ENCODE measurements at regions not wholly inside any gene's neighbourhood (a gene's known extent, or its start where the extent isn't known, plus 50 kb on each side); places are given as distances from the start of the nearest gene placed in this dataset.

- Mint-ChIP-seq H3K27me3 (ENCODE audit: low read depth) (no peaks in the 10 kb centered on the region), H3K4me3 (no peak overlapping the region), H3K9me3 (peaks cover 14% of the 10 kb centered on the region), H3K4me1 (ENCODE audit: low read depth) (no peaks in the 10 kb centered on the region), H3K36me3 (ENCODE audit: insufficient read depth) (no peaks in the 10 kb centered on the region)
- DNase-seq, result no peak
- ATAC-seq, result no peak
Observed at GRCh38 chr14:83470959-83471695, 1937.5 kb upstream of the SEL1L start.

- Mint-ChIP-seq H3K27me3 (ENCODE audit: low read depth) (no peaks in the 10 kb centered on the region), H3K4me3 (no peak overlapping the region), H3K9me3 (peaks cover 16% of the 10 kb centered on the region), H3K36me3 (ENCODE audit: insufficient read depth) (no peaks in the 10 kb centered on the region), H3K4me1 (ENCODE audit: low read depth) (no peaks in the 10 kb centered on the region)
- DNase-seq (no peak), ATAC-seq (no peak)
Observed at GRCh38 chr14:83473416-83474235, 1940.0 kb upstream of the SEL1L start.

GRCh38 chr14:83478741-83479140 lies 1945.1 kb upstream of the SEL1L start:
- peaks cover 17% of the 10 kb centered on the region for H3K9me3 Mint-ChIP-seq
- H3K36me3 Mint-ChIP-seq (ENCODE audit: insufficient read depth), result no peaks in the 10 kb centered on the region
- H3K27me3 Mint-ChIP-seq (ENCODE audit: low read depth), result no peaks in the 10 kb centered on the region
- no peaks in the 10 kb centered on the region for H3K4me1 Mint-ChIP-seq (ENCODE audit: low read depth)
- DNase-seq (no peak), ATAC-seq (no peak)
- no peak overlapping the region for H3K4me3 Mint-ChIP-seq

- no peak overlapping the region for H3K4me3 Mint-ChIP-seq
Observed at GRCh38 chr14:83483063-83483462, 1949.4 kb upstream of the SEL1L start.

GRCh38 chr14:83485591-83485990 lies 1951.9 kb upstream of the SEL1L start:
- Mint-ChIP-seq H3K4me3 (no peak overlapping the region), H3K9me3 (peaks cover 24% of the 10 kb centered on the region), H3K4me1 (ENCODE audit: low read depth) (no peaks in the 10 kb centered on the region), H3K27me3 (ENCODE audit: low read depth) (no peaks in the 10 kb centered on the region), H3K36me3 (ENCODE audit: insufficient read depth) (no peaks in the 10 kb centered on the region)
- DNase-seq (no peak), ATAC-seq (no peak)

More at GRCh38 chr14:83483063-83483462, 1949.4 kb upstream of the SEL1L start:
- Mint-ChIP-seq H3K27me3 (ENCODE audit: low read depth) (no peaks in the 10 kb centered on the region), H3K9me3 (peaks cover 30% of the 10 kb centered on the region), H3K4me1 (ENCODE audit: low read depth) (no peaks in the 10 kb centered on the region), H3K36me3 (ENCODE audit: insufficient read depth) (no peaks in the 10 kb centered on the region)
- DNase-seq, result no peak
- no peak for ATAC-seq

GRCh38 chr14:83491091-83491490 lies 1957.4 kb upstream of the SEL1L start:
- no peak for DNase-seq
- Mint-ChIP-seq H3K36me3 (ENCODE audit: insufficient read depth) (no peaks in the 10 kb centered on the region), H3K9me3 (peaks cover 17% of the 10 kb centered on the region), H3K27me3 (ENCODE audit: low read depth) (no peaks in the 10 kb centered on the region), H3K4me3 (no peak overlapping the region), H3K4me1 (ENCODE audit: low read depth) (no peaks in the 10 kb centered on the region)
- ATAC-seq, result no peak

GRCh38 chr14:83520837-83521236 lies 1987.2 kb upstream of the SEL1L start:
- ATAC-seq, result no peak
- DNase-seq, result no peak
- no peaks in the 10 kb centered on the region for H3K4me1 Mint-ChIP-seq (ENCODE audit: low read depth)
- no peak overlapping the region for H3K4me3 Mint-ChIP-seq
- H3K27me3 Mint-ChIP-seq (ENCODE audit: low read depth), result no peaks in the 10 kb centered on the region
- H3K9me3 Mint-ChIP-seq, result peaks cover 4% of the 10 kb centered on the region
- no peaks in the 10 kb centered on the region for H3K36me3 Mint-ChIP-seq (ENCODE audit: insufficient read depth)

GRCh38 chr14:83529531-83529930 lies 1995.9 kb upstream of the SEL1L start:
- Mint-ChIP-seq H3K4me3 (no peak overlapping the region), H3K27me3 (ENCODE audit: low read depth) (no peaks in the 10 kb centered on the region), H3K36me3 (ENCODE audit: insufficient read depth) (no peaks in the 10 kb centered on the region), H3K9me3 (peaks cover 4% of the 10 kb centered on the region), H3K4me1 (ENCODE audit: low read depth) (no peaks in the 10 kb centered on the region)
- ATAC-seq (no peak), DNase-seq (no peak)

- Mint-ChIP-seq H3K27me3 (ENCODE audit: low read depth) (no peaks in the 10 kb centered on the region), H3K4me3 (no peak overlapping the region), H3K9me3 (peaks cover 4% of the 10 kb centered on the region), H3K36me3 (ENCODE audit: insufficient read depth) (no peaks in the 10 kb centered on the region), H3K4me1 (ENCODE audit: low read depth) (no peaks in the 10 kb centered on the region)
- ATAC-seq (no peak), DNase-seq (no peak)
Observed at GRCh38 chr14:83533734-83534133, 1996.2 kb upstream of the FLRT2 start.

GRCh38 chr14:83534995-83535394 lies 1994.9 kb upstream of the FLRT2 start:
- Mint-ChIP-seq H3K4me3 (no peak overlapping the region), H3K36me3 (ENCODE audit: insufficient read depth) (no peaks in the 10 kb centered on the region), H3K4me1 (ENCODE audit: low read depth) (no peaks in the 10 kb centered on the region), H3K9me3 (peaks cover 4% of the 10 kb centered on the region), H3K27me3 (ENCODE audit: low read depth) (no peaks in the 10 kb centered on the region)
- DNase-seq (no peak), ATAC-seq (no peak)

GRCh38 chr14:83535444-83535843 lies 1994.5 kb upstream of the FLRT2 start:
- no peak for DNase-seq
- Mint-ChIP-seq H3K4me3 (no peak overlapping the region), H3K4me1 (ENCODE audit: low read depth) (no peaks in the 10 kb centered on the region), H3K36me3 (ENCODE audit: insufficient read depth) (no peaks in the 10 kb centered on the region), H3K27me3 (ENCODE audit: low read depth) (no peaks in the 10 kb centered on the region), H3K9me3 (peaks cover 4% of the 10 kb centered on the region)
- no peak for ATAC-seq

GRCh38 chr14:83541147-83541546 lies 1988.8 kb upstream of the FLRT2 start:
- no peak for DNase-seq
- H3K4me1 Mint-ChIP-seq (ENCODE audit: low read depth), result no peaks in the 10 kb centered on the region
- H3K4me3 Mint-ChIP-seq, result no peak overlapping the region
- H3K36me3 Mint-ChIP-seq (ENCODE audit: insufficient read depth), result no peaks in the 10 kb centered on the region
- peaks cover 7% of the 10 kb centered on the region for H3K9me3 Mint-ChIP-seq
- H3K27me3 Mint-ChIP-seq (ENCODE audit: low read depth), result no peaks in the 10 kb centered on the region
- no peak for ATAC-seq

- ATAC-seq (no peak), DNase-seq (no peak)
- H3K4me3 Mint-ChIP-seq, result no peak overlapping the region
- no peaks in the 10 kb centered on the region for H3K4me1 Mint-ChIP-seq (ENCODE audit: low read depth)
- no peaks in the 10 kb centered on the region for H3K27me3 Mint-ChIP-seq (ENCODE audit: low read depth)
- no peaks in the 10 kb centered on the region for H3K36me3 Mint-ChIP-seq (ENCODE audit: insufficient read depth)
- peaks cover 11% of the 10 kb centered on the region for H3K9me3 Mint-ChIP-seq
Observed at GRCh38 chr14:83548061-83548839, 1981.7 kb upstream of the FLRT2 start.

- DNase-seq (no peak), ATAC-seq (no peak)
- no peak overlapping the region for H3K4me3 Mint-ChIP-seq
- H3K36me3 Mint-ChIP-seq (ENCODE audit: insufficient read depth), result no peaks in the 10 kb centered on the region
- no peaks in the 10 kb centered on the region for H3K27me3 Mint-ChIP-seq (ENCODE audit: low read depth)
- H3K9me3 Mint-ChIP-seq, result no peaks in the 10 kb centered on the region
- no peaks in the 10 kb centered on the region for H3K4me1 Mint-ChIP-seq (ENCODE audit: low read depth)
Observed at GRCh38 chr14:83556065-83556464, 1973.9 kb upstream of the FLRT2 start.
